GM12878 (cell line): ENCODE measurements at regions not wholly inside any gene's neighbourhood (a gene's known extent, or its start where the extent isn't known, plus 50 kb on each side); places are given as distances from the start of the nearest gene placed in this dataset.

ENCODE experiments used
- ATAC-seq: fragments of 200-7000 bp; cut with Tn5 transposase; 3 replicates; pipeline ENCODE4 v1.9.1; 2020; ENCODE audit warnings: mild to moderate bottlenecking, moderate library complexity
- BruUV-seq: library from RNA; stranded (reverse); fragments of 400-500 nt; replicated peaks from 2 replicates; lab custom pipeline; 2021; lab: Mats Ljungman, UMichigan
- CTCF ChIA-PET: fragments of 300-600 bp; sonication (Branson Sonifier 250); formaldehyde crosslinking; extraction: SDS; loops from one replicate; lab custom pipeline; 2021; ENCODE audit warnings: inconsistent platforms; lab: Yijun Ruan, JAX
- POLR2A ChIA-PET: fragments of 350-600 bp; formaldehyde crosslinking; extraction: SDS; loops from one replicate; lab custom pipeline; 2021; ENCODE audit warnings: inconsistent platforms; lab: Charles Lee
- RAD21 ChIA-PET: fragments of 300-600 bp; sonication (Branson Sonifier 250); formaldehyde crosslinking; loops from one replicate; lab custom pipeline; 2023; ENCODE audit warnings: antibody characterized with exemption; ENCODE audit not compliant: unreplicated experiment; lab: Charles Lee
- SMC1A ChIA-PET: fragments of 300-600 bp; sonication (Branson Sonifier 250); formaldehyde crosslinking; loops from one replicate; lab custom pipeline; 2023; ENCODE audit not compliant: unreplicated experiment, uncharacterized antibody; lab: Charles Lee
- DNase-seq: peaks from one replicate; pipeline ENCODE4 v3.0.0-alpha.2; 2011; ENCODE audit warnings: low read depth, low spot score
- FAIRE-seq: peaks from 3 replicates; lab custom pipeline; 2011; peaks lifted over from hg19 to GRCh38; lab: Jason Lieb, UNC
- H2AFZ ChIP-seq: 2 replicates; pipeline ENCODE4 v1.6.0; 2011; ENCODE audit warnings: low read depth, low read length, control low read depth; ENCODE audit not compliant: control insufficient read depth
- H3K27ac ChIP-seq: 2 replicates; pipeline ENCODE4 v1.5.1; 2011; ENCODE audit warnings: control low read depth; ENCODE audit not compliant: control insufficient read depth, insufficient read depth
- H3K27me3 ChIP-seq, 2 experiments: replicated peaks in 1 of 2; 2 replicates each; pipeline versions ENCODE4 v1.6.0 to v1.6.1; 2011; ENCODE audit warnings: low read length in 1 of 2; ENCODE audit not compliant: control insufficient read depth in 2 of 2, insufficient read depth in 2 of 2
- H3K36me3 ChIP-seq, 2 experiments: 2 replicates each; pipeline ENCODE4 v1.5.1; 2011; ENCODE audit warnings: low read length in 1 of 2; ENCODE audit not compliant: control insufficient read depth in 2 of 2, insufficient read depth in 2 of 2
- H3K4me1 ChIP-seq: 2 replicates; pipeline ENCODE4 v1.6.1; 2011; ENCODE audit warnings: mild to moderate bottlenecking, low read length, moderate library complexity, mixed read lengths; ENCODE audit not compliant: control insufficient read depth, insufficient read depth
- H3K4me2 ChIP-seq: 2 replicates; pipeline ENCODE4 v1.6.0; 2011; ENCODE audit warnings: control low read depth; ENCODE audit not compliant: control insufficient read depth, insufficient read depth
- H3K4me3 ChIP-seq: fragments of 200-600 bp; sonication (generic); 2 replicates; pipeline ENCODE4 v1.5.1; 2016
- H3K79me2 ChIP-seq: 2 replicates; pipeline ENCODE4 v1.6.0; 2011; ENCODE audit warnings: low read length; ENCODE audit not compliant: control insufficient read depth, insufficient read depth
- H3K9ac ChIP-seq: 2 replicates; pipeline ENCODE4 v1.8.0; 2011; ENCODE audit warnings: low read length, control low read depth, mixed read lengths; ENCODE audit not compliant: control insufficient read depth, insufficient read depth
- H3K9me3 ChIP-seq: replicated peaks from 3 replicates; pipeline ENCODE4 v1.5.1; 2011; ENCODE audit warnings: mild to moderate bottlenecking, low read length; ENCODE audit not compliant: control insufficient read depth, insufficient read depth
- H4K20me1 ChIP-seq: 2 replicates; pipeline ENCODE4 v1.6.0; 2011; ENCODE audit not compliant: control insufficient read depth, insufficient read depth
- CBFB ChIP-seq: IDR thresholded peaks from 2 replicates; pipeline ENCODE4 v1.6.1; 2016; ENCODE audit warnings: antibody characterized with exemption, low read depth
- EGR1 ChIP-seq, 2 experiments: IDR thresholded peaks; 1 replicate in 1 of 2; 2 replicates in 1 of 2; pipeline ENCODE4 v1.6.1; 2011 to 2012; ENCODE audit warnings: low read depth in 2 of 2, low read length in 2 of 2, borderline replicate concordance in 1 of 2, mild to moderate bottlenecking in 1 of 2, moderate library complexity in 1 of 2
- HDGF ChIP-seq: fragments of 450-650 bp; IDR thresholded peaks from 2 replicates; pipeline ENCODE4 v1.6.1; 2016; ENCODE audit warnings: antibody characterized with exemption
- MEF2B ChIP-seq: fragments of 450-650 bp; IDR thresholded peaks from 2 replicates; pipeline ENCODE4 v1.6.1; 2018; ENCODE audit warnings: mild to moderate bottlenecking, moderate library complexity; ENCODE audit not compliant: partially characterized antibody, poor library complexity, severe bottlenecking
- NBN ChIP-seq: fragments of 450-650 bp; IDR thresholded peaks from 2 replicates; pipeline ENCODE4 v1.6.1; 2016
- TBL1XR1 ChIP-seq: IDR thresholded peaks from 2 replicates; pipeline ENCODE4 v1.6.1; 2012; ENCODE audit warnings: low read depth, low read length, improper control_type of control experiment
- USF1 ChIP-seq: IDR thresholded peaks from 2 replicates; pipeline ENCODE4 v1.6.1; 2011; ENCODE audit warnings: borderline replicate concordance, low read depth, mild to moderate bottlenecking, moderate library complexity, mixed read lengths, low read length; ENCODE audit not compliant: insufficient read depth; ENCODE audit errors: extremely low read length
- ZBTB4 ChIP-seq: fragments of 450-650 bp; formaldehyde crosslinking; IDR thresholded peaks from 2 replicates; pipeline ENCODE4 v1.4.0; 2022; ENCODE audit warnings: mild to moderate bottlenecking, moderate library complexity
- ZSCAN29 ChIP-seq: fragments of 450-650 bp; IDR thresholded peaks from 2 replicates; pipeline ENCODE4 v1.6.1; 2017; ENCODE audit warnings: mild to moderate bottlenecking, moderate library complexity
- WGBS: methylation state at CpG from one replicate; pipeline ENCODE4 v1.1.6; 2016; ENCODE audit warnings: low lambda C conversion rate; ENCODE audit not compliant: insufficient replicate concordance, insufficient coverage; ENCODE audit errors: missing lambda C conversion rate; 5-methylcytosine and 5-hydroxymethylcytosine counted together
- in situ Hi-C: fragments of 300-500 bp; cut with MboI; formaldehyde crosslinking; loops from 9 replicates; pipeline ENCODE4 v1.14.3; 2018; ENCODE audit warnings: mixed read lengths
- intact Hi-C: fragments of 100-400 bp; cut with micrococcal nuclease; formaldehyde crosslinking; loops from one replicate; pipeline ENCODE4 v1.14.2; 2022; ENCODE audit not compliant: unreplicated experiment

DNA sequence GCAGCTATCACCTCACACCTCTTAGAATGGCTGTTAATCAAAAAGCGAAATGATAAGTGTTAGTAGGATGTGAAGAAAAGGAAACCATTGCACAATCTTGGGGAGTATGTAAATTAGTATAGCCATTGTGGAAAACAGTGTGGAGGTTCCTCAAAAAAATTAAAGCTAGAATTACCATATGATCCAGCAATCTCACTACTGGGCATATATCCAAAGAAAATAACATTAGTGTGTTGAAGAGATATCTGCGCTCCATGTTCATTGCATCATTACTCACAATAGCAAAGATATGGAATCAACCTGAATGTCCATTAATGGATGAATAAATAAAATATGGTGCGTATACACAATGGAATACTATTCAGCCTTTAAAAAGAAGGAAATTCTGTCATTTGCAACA lies 68.9 kb downstream of the SNRPE start:
- no peak overlapping the region for H3K4me2 ChIP-seq
- intact Hi-C loops: no loop called here
- no peak overlapping the region for H2AFZ ChIP-seq
- WGBS: 73% methylated on average over 3 of the region's 3 CpGs
- no peak overlapping the region for H3K4me3 ChIP-seq
- H3K27me3 ChIP-seq: no peaks in the 10 kb centered on the region
- TF ChIP-seq ZSCAN29: no peak
- TF ChIP-seq USF1: no peak
- TF ChIP-seq TBL1XR1: no peak
- no peak for TF ChIP-seq CBFB
- TF ChIP-seq, all 136 proteins: peak for 0
- POLR2A ChIA-PET: interaction anchor here (0.6 kb wide), 1 partner anchor 12 kb away, joined by 3 read pairs; no protein-coding TSS in a partner anchor
- H3K36me3 ChIP-seq: no peaks in the 10 kb centered on the region
- BruUV-seq: no TSS peak
- no peaks in the 10 kb centered on the region for H3K9me3 ChIP-seq
- no peaks in the 10 kb centered on the region for H4K20me1 ChIP-seq
- H3K27ac ChIP-seq: no peak overlapping the region
- in situ Hi-C loops: no loop called here
- H3K9ac ChIP-seq: no peak overlapping the region
- SMC1A ChIA-PET: no interaction called here
- no peaks in the 10 kb centered on the region for H3K79me2 ChIP-seq
- FAIRE-seq (no peak), ATAC-seq (no peak), DNase-seq (no peak)
- CTCF ChIA-PET: interaction anchor here (0.7 kb wide), 1 partner anchor 132 kb away, joined by 3 read pairs; no protein-coding TSS in a partner anchor
- H3K4me1 ChIP-seq: no peaks in the 10 kb centered on the region
- RAD21 ChIA-PET: no interaction called here

GRCh38 chr1:203931953-203932352 lies 70.6 kb downstream of the SNRPE start:
- in situ Hi-C loops: no loop called here
- POLR2A ChIA-PET: no interaction called here
- H3K79me2 ChIP-seq: no peaks in the 10 kb centered on the region

More at GRCh38 chr1:203931953-203932352, 70.6 kb downstream of the SNRPE start:
- BruUV-seq: no TSS peak
- H3K4me1 ChIP-seq: no peaks in the 10 kb centered on the region
- no peak overlapping the region for H2AFZ ChIP-seq
- no peaks in the 10 kb centered on the region for H3K36me3 ChIP-seq
- no peak for TF ChIP-seq NBN
- TF ChIP-seq EGR1 (IDR thresholded peaks at IDR 0.05; ENCODE audit: borderline replicate concordance in 1 of 2, low read depth in 2 of 2, low read length in 2 of 2): no peak
- no peak for TF ChIP-seq ZBTB4
- TF ChIP-seq MEF2B: no peak
- TF ChIP-seq HDGF: no peak
- SMC1A ChIA-PET: no interaction called here
- no peak overlapping the region for H3K9ac ChIP-seq
- no peaks in the 10 kb centered on the region for H3K9me3 ChIP-seq
- ATAC-seq: no peak
- H3K27me3 ChIP-seq: no peaks in the 10 kb centered on the region; a peak in 1 of 4 replicates
- 61% methylated on average over 2 of the region's 2 CpGs for WGBS
- intact Hi-C loops: no loop called here
- CTCF ChIA-PET: no interaction called here
- H3K4me3 ChIP-seq: no peak overlapping the region
- no peak overlapping the region for H3K4me2 ChIP-seq
- RAD21 ChIA-PET: no interaction called here
- no peak overlapping the region for H3K27ac ChIP-seq
- FAIRE-seq: no peak
- no peaks in the 10 kb centered on the region for H4K20me1 ChIP-seq
- DNase-seq: no peak
